Osteoblast (primary cell): ENCODE measurements at regions not wholly inside any gene's neighbourhood (a gene's known extent, or its start where the extent isn't known, plus 50 kb on each side); places are given as distances from the start of the nearest gene placed in this dataset.

Source experiments
- DNase-seq: peaks from one replicate; pipeline ENCODE4 v3.0.0; 2011; ENCODE audit warnings: low spot score, mixed read lengths; ENCODE audit not compliant: insufficient read length; ENCODE audit errors: missing footprints
- H2AFZ ChIP-seq: 2 replicates; pipeline ENCODE4 v1.6.0; 2011; ENCODE audit warnings: mild to moderate bottlenecking, low read length
- H3K27ac ChIP-seq: 2 replicates; pipeline ENCODE4 v1.5.1; 2011; ENCODE audit warnings: mild to moderate bottlenecking, low read depth, low read length, moderate library complexity
- H3K27me3 ChIP-seq: 2 replicates; pipeline ENCODE4 v1.6.0; 2012; ENCODE audit warnings: mild to moderate bottlenecking, control low read depth, inconsistent platforms, low read length, moderate library complexity; ENCODE audit not compliant: insufficient read depth
- H3K36me3 ChIP-seq: 2 replicates; pipeline ENCODE4 v1.5.1; 2011; ENCODE audit warnings: mild to moderate bottlenecking, low read length, control low read depth, moderate library complexity; ENCODE audit not compliant: insufficient read depth
- H3K4me1 ChIP-seq: 2 replicates; pipeline ENCODE4 v1.5.1; 2011; ENCODE audit warnings: mild to moderate bottlenecking, low read length, control low read depth, moderate library complexity; ENCODE audit not compliant: insufficient read depth
- H3K4me2 ChIP-seq: 2 replicates; pipeline ENCODE4 v1.6.0; 2011; ENCODE audit warnings: mild to moderate bottlenecking, low read length; ENCODE audit not compliant: insufficient read depth
- H3K4me3 ChIP-seq: fragments of 200-600 bp; sonication (generic); 3 replicates; pipeline ENCODE4 v1.5.1; 2012; ENCODE audit warnings: mild to moderate bottlenecking, low read length, inconsistent platforms; ENCODE audit not compliant: insufficient read depth
- H3K79me2 ChIP-seq: 2 replicates; pipeline ENCODE4 v1.6.0; 2012; ENCODE audit warnings: mild to moderate bottlenecking, low read length, control low read depth, inconsistent platforms; ENCODE audit not compliant: insufficient read depth
- H3K9me3 ChIP-seq: 2 replicates; pipeline ENCODE4 v1.5.1; 2011; ENCODE audit warnings: low read depth, low read length, control low read depth
- H4K20me1 ChIP-seq: 2 replicates; pipeline ENCODE4 v1.6.0; 2012; ENCODE audit warnings: mild to moderate bottlenecking, low read length, control low read depth; ENCODE audit not compliant: insufficient read depth
- TF ChIP-seq, protein P1 (sequence below): IDR thresholded peaks from 2 replicates; pipeline ENCODE4 v1.5.1; 2011; ENCODE audit warnings: mild to moderate bottlenecking, low read depth, low read length, moderate library complexity; ENCODE audit errors: extremely low read depth

DNA sequence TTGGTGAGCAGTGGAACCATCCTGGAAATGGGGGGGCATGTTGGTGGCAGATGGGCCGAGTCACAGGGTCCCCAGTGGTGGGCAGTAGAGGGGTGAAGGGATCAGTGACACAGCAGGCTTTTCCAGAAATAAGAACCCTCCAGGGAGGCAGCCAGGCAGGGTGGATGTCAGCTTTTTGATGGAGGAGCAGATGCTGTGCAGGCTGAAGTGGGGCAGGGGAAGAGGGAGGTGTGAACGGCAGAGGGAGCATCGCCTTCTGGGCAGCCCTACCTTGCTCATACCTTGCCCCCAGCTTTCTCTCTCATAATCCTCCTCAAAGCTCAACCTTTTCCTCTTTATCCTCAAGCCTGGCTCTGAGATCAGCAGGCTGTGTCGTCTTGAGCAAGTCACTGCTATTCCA lies 131.8 kb upstream of the IPO9 start:
- no peaks in the 10 kb centered on the region for H3K9me3 ChIP-seq
- H4K20me1 ChIP-seq = peaks cover 41% of the 10 kb centered on the region
- H3K27ac ChIP-seq = peak overlapping the region; percentile 50
- H3K36me3 ChIP-seq = peaks cover 3% of the 10 kb centered on the region
- H3K4me3 ChIP-seq = no peak overlapping the region
- peak overlapping the region; percentile 4 for H3K4me2 ChIP-seq
- TF ChIP-seq, protein P1, sequence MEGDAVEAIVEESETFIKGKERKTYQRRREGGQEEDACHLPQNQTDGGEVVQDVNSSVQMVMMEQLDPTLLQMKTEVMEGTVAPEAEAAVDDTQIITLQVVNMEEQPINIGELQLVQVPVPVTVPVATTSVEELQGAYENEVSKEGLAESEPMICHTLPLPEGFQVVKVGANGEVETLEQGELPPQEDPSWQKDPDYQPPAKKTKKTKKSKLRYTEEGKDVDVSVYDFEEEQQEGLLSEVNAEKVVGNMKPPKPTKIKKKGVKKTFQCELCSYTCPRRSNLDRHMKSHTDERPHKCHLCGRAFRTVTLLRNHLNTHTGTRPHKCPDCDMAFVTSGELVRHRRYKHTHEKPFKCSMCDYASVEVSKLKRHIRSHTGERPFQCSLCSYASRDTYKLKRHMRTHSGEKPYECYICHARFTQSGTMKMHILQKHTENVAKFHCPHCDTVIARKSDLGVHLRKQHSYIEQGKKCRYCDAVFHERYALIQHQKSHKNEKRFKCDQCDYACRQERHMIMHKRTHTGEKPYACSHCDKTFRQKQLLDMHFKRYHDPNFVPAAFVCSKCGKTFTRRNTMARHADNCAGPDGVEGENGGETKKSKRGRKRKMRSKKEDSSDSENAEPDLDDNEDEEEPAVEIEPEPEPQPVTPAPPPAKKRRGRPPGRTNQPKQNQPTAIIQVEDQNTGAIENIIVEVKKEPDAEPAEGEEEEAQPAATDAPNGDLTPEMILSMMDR = no peak
- no peak for DNase-seq
- H2AFZ ChIP-seq = no peak overlapping the region
- no peaks in the 10 kb centered on the region for H3K27me3 ChIP-seq
- H3K4me1 ChIP-seq = peaks cover 50% of the 10 kb centered on the region
- H3K79me2 ChIP-seq = peaks cover 73% of the 10 kb centered on the region

DNA sequence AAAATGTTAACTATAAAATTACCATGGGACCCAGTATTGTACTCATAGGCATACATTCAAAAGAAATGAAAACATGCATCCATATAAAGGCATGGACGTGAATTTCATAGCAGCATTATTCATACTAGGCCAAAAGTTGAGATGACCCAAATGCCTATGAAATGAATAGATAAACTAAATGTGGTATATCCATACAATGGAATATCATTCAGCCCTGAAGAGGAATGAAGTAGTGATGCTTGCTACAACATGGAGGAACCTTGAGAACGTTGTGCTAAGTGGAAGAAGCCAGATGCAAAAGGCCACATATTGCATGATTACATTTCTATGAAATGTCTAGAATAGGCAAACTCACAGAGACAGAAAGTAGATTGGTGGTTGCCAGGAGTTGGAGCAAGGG lies 127.1 kb upstream of the IPO9 start:
- H3K36me3 ChIP-seq = peaks cover 12% of the 10 kb centered on the region
- H3K4me3 ChIP-seq = no peak overlapping the region
- H2AFZ ChIP-seq = no peak overlapping the region
- peaks cover 36% of the 10 kb centered on the region for H4K20me1 ChIP-seq
- TF ChIP-seq, protein P1 = no peak
- H3K27ac ChIP-seq = no peak overlapping the region
- no peaks in the 10 kb centered on the region for H3K27me3 ChIP-seq
- no peaks in the 10 kb centered on the region for H3K9me3 ChIP-seq
- no peak for DNase-seq
- peaks cover 79% of the 10 kb centered on the region for H3K79me2 ChIP-seq
- H3K4me1 ChIP-seq = peaks cover 54% of the 10 kb centered on the region
- no peak overlapping the region for H3K4me2 ChIP-seq

DNA sequence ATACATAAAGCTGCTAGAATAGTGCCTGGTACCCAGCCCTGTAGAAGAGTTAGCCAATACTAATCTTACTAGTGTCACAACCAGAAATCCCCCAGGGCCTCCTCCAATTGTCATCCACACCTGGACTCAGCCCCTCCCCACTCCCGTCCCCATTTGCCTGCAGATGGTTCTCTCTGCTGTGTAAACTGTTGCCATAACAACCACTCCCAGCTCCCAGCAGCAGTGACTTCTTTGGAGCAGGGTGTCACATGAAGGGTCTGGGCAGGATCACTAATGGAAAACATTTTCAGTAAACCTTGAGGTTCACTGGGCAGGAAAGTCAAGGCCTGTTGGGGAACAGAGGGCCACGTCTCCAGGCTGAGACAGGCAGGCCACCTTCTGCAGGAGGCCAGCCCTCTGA lies 126.0 kb upstream of the IPO9 start:
- no peak overlapping the region for H3K4me3 ChIP-seq
- TF ChIP-seq, protein P1 = no peak
- H3K9me3 ChIP-seq = no peaks in the 10 kb centered on the region
- H3K79me2 ChIP-seq = peaks cover 80% of the 10 kb centered on the region
- DNase-seq = no peak
- peak overlapping the region; percentile 48 for H3K4me2 ChIP-seq
- peaks cover 51% of the 10 kb centered on the region for H3K4me1 ChIP-seq
- H3K36me3 ChIP-seq = peaks cover 12% of the 10 kb centered on the region
- peak overlapping the region; percentile 86 for H3K27ac ChIP-seq
- peaks cover 30% of the 10 kb centered on the region for H4K20me1 ChIP-seq
- no peaks in the 10 kb centered on the region for H3K27me3 ChIP-seq
- H2AFZ ChIP-seq = no peak overlapping the region

DNA sequence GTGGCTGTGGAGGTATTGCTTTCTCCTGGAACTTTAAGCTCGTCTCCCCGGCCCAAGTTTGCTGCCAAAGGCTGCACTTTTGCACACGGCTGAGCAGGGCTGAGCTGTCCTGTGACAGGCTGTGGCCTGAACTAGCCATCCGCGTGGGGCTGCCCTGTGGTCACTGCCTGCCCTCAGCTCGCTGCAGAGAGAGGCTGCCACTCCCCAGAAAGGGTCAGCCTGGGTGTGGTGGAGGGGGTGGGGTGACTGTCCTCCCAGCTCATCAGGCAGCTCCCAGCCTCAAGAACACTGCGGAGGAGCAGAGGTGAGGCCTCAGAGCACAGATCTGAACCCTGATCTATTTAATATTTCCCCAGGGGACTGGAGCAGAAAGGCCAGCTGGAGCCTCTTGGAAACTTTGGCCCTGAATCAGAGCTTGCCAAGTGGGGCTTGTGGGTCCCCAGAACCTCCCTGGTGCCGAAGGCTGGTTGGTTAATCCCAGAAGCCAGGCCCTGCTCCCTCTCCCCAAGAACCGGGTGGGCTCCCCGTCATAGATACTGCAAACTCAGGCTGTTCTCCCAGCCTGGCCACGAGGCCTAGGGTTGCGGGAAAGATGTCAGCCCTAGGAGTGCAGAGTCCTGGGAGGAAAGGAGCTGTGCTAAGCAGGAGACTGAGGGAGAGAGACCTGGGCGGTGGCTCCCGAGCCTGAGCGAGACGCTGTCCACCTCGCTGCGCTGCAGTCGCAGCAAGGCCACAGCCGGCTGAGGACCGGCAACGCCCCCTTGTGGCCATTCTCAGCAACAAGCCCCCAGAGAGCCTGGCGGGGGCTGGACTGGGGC lies 125.1 kb upstream of the IPO9 start:
- Histone ChIP-seq H3K27me3 (no peaks in the 10 kb centered on the region), H3K36me3 (peaks cover 8% of the 10 kb centered on the region), H4K20me1 (peaks cover 37% of the 10 kb centered on the region), H3K9me3 (no peaks in the 10 kb centered on the region), H3K4me2 (peak overlapping the region; percentile 48), H2AFZ (no peak overlapping the region), H3K4me3 (peak overlapping the region; percentile 31), H3K27ac (peak overlapping the region; percentile 86), H3K4me1 (peaks cover 54% of the 10 kb centered on the region), H3K79me2 (peaks cover 80% of the 10 kb centered on the region)
- peak; percentile 91 for DNase-seq
- TF ChIP-seq, protein P1 = peak; percentile 91
